Panc1 (cell line): ENCODE measurements at regions not wholly inside any gene's neighbourhood (a gene's known extent, or its start where the extent isn't known, plus 50 kb on each side); places are given as distances from the start of the nearest gene placed in this dataset.

Source experiments
- ATAC-seq: fragments of 200-7000 bp; cut with Tn5 transposase; 2 replicates; pipeline ENCODE4 v1.9.1; 2020; ENCODE audit warnings: mild to moderate bottlenecking, moderate library complexity
- BruUV-seq: library from RNA; stranded (reverse); fragments of 400-500 nt; replicated peaks from 2 replicates; lab custom pipeline; 2021; lab: Mats Ljungman, UMichigan
- CTCF ChIA-PET: fragments of 300-600 bp; sonication (Branson Sonifier 250); formaldehyde crosslinking; loops from one replicate; lab custom pipeline; 2022; ENCODE audit warnings: antibody characterized with exemption; lab: Charles Lee
- POLR2A ChIA-PET: fragments of 300-600 bp; sonication (Branson Sonifier 250); formaldehyde crosslinking; loops from one replicate; lab custom pipeline; 2022; ENCODE audit warnings: antibody characterized with exemption; lab: Charles Lee
- DNase-seq: peaks from one replicate; pipeline ENCODE4 v3.0.0-alpha.2; 2010; ENCODE audit warnings: low read depth, low spot score
- H3K27ac ChIP-seq: 2 replicates; pipeline ENCODE4 v1.5.1; 2011; ENCODE audit warnings: mild to moderate bottlenecking, low read length, inconsistent platforms
- H3K27me3 ChIP-seq: fragments of 200-500 bp; sonication (Bioruptor generic); 2 replicates; pipeline ENCODE4 v1.6.0; 2014; ENCODE audit warnings: low read length, inconsistent platforms; ENCODE audit not compliant: control insufficient read depth, insufficient read depth
- H3K36me3 ChIP-seq: fragments of 200-500 bp; sonication (Bioruptor generic); 2 replicates; pipeline ENCODE4 v1.5.1; 2014; ENCODE audit warnings: inconsistent platforms, mild to moderate bottlenecking, low read length, moderate library complexity; ENCODE audit not compliant: control insufficient read depth, insufficient read depth
- H3K4me1 ChIP-seq: 2 replicates; pipeline ENCODE4 v1.5.1; 2011; ENCODE audit warnings: inconsistent platforms, mild to moderate bottlenecking, low read length, moderate library complexity; ENCODE audit not compliant: control insufficient read depth, insufficient read depth
- H3K4me3 ChIP-seq, 2 experiments: 2 replicates each; pipeline ENCODE4 v1.5.1; 2011 to 2012; ENCODE audit warnings: low read depth in 2 of 2, low read length in 2 of 2, mild to moderate bottlenecking in 2 of 2, inconsistent platforms in 1 of 2, moderate library complexity in 1 of 2
- H3K9me3 ChIP-seq: fragments of 200-500 bp; sonication (Bioruptor generic); 2 replicates; pipeline ENCODE4 v1.5.1; 2014; ENCODE audit warnings: low read depth, mild to moderate bottlenecking, inconsistent platforms, low read length, moderate library complexity; ENCODE audit not compliant: control insufficient read depth, insufficient read depth
- POLR2AphosphoS5 ChIP-seq: IDR thresholded peaks from 2 replicates; pipeline ENCODE4 v1.6.1; 2012; ENCODE audit warnings: mild to moderate bottlenecking, low read depth, low read length, moderate library complexity
- SIN3A ChIP-seq: IDR thresholded peaks from 2 replicates; pipeline ENCODE4 v1.6.1; 2012; ENCODE audit warnings: low read depth, mild to moderate bottlenecking, low read length, moderate library complexity, borderline replicate concordance; ENCODE audit not compliant: insufficient read depth
- TCF7L2 ChIP-seq: IDR thresholded peaks from 2 replicates; pipeline ENCODE4 v1.6.1; 2011; ENCODE audit warnings: mild to moderate bottlenecking, low read depth, low read length, inconsistent platforms
- in situ Hi-C: cut with HindIII; loops from 2 replicates; pipeline ENCODE4 v1.10.0; 2016; ENCODE audit warnings: low sequenced_read_pairs, low pct_unique_long_range_greater_than_20kb
- intact Hi-C: fragments of 100-400 bp; cut with micrococcal nuclease; formaldehyde crosslinking; loops from one replicate; pipeline ENCODE4 v1.10.0; 2022; ENCODE audit not compliant: unreplicated experiment
- TF ChIP-seq, protein P1 (sequence below), 2 experiments: IDR thresholded peaks; 2 replicates each; pipeline ENCODE4 v1.6.1; 2011 to 2012; ENCODE audit warnings: low read depth in 2 of 2, control low read depth in 1 of 2, low read length in 1 of 2, mild to moderate bottlenecking in 1 of 2, moderate library complexity in 1 of 2; ENCODE audit not compliant: insufficient read depth in 1 of 2
- TF ChIP-seq, protein P2 (sequence below): fragments of 450-650 bp; IDR thresholded peaks from 2 replicates; pipeline ENCODE4 v1.5.1; 2017; ENCODE audit warnings: mild to moderate bottlenecking

- no peaks in the 10 kb centered on the region for H3K27me3 ChIP-seq
- H3K4me3 ChIP-seq = no peak overlapping the region
- ATAC-seq = no peak
- in situ Hi-C loops (no loop called here), intact Hi-C loops (no loop called here)
- H3K27ac ChIP-seq = no peak overlapping the region
- BruUV-seq = no TSS peak
- ChIA-PET CTCF (no interaction called here), POLR2A (no interaction called here)
- DNase-seq = no peak
- no peaks in the 10 kb centered on the region for H3K36me3 ChIP-seq
- no peaks in the 10 kb centered on the region for H3K9me3 ChIP-seq
- H3K4me1 ChIP-seq = no peaks in the 10 kb centered on the region
- TF ChIP-seq, protein P1, sequence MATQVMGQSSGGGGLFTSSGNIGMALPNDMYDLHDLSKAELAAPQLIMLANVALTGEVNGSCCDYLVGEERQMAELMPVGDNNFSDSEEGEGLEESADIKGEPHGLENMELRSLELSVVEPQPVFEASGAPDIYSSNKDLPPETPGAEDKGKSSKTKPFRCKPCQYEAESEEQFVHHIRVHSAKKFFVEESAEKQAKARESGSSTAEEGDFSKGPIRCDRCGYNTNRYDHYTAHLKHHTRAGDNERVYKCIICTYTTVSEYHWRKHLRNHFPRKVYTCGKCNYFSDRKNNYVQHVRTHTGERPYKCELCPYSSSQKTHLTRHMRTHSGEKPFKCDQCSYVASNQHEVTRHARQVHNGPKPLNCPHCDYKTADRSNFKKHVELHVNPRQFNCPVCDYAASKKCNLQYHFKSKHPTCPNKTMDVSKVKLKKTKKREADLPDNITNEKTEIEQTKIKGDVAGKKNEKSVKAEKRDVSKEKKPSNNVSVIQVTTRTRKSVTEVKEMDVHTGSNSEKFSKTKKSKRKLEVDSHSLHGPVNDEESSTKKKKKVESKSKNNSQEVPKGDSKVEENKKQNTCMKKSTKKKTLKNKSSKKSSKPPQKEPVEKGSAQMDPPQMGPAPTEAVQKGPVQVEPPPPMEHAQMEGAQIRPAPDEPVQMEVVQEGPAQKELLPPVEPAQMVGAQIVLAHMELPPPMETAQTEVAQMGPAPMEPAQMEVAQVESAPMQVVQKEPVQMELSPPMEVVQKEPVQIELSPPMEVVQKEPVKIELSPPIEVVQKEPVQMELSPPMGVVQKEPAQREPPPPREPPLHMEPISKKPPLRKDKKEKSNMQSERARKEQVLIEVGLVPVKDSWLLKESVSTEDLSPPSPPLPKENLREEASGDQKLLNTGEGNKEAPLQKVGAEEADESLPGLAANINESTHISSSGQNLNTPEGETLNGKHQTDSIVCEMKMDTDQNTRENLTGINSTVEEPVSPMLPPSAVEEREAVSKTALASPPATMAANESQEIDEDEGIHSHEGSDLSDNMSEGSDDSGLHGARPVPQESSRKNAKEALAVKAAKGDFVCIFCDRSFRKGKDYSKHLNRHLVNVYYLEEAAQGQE (IDR thresholded peaks at IDR 0.05; ENCODE audit: insufficient read depth in 1 of 2, low read depth in 2 of 2, low read length in 1 of 2) = no peak
- TF ChIP-seq SIN3A = no peak
- TF ChIP-seq TCF7L2 = no peak
- TF ChIP-seq, protein P2, sequence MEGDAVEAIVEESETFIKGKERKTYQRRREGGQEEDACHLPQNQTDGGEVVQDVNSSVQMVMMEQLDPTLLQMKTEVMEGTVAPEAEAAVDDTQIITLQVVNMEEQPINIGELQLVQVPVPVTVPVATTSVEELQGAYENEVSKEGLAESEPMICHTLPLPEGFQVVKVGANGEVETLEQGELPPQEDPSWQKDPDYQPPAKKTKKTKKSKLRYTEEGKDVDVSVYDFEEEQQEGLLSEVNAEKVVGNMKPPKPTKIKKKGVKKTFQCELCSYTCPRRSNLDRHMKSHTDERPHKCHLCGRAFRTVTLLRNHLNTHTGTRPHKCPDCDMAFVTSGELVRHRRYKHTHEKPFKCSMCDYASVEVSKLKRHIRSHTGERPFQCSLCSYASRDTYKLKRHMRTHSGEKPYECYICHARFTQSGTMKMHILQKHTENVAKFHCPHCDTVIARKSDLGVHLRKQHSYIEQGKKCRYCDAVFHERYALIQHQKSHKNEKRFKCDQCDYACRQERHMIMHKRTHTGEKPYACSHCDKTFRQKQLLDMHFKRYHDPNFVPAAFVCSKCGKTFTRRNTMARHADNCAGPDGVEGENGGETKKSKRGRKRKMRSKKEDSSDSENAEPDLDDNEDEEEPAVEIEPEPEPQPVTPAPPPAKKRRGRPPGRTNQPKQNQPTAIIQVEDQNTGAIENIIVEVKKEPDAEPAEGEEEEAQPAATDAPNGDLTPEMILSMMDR = no peak
- TF ChIP-seq POLR2AphosphoS5 = no peak
Measured at GRCh38 chr18:43420091-43420490, 142.8 kb upstream of the SYT4 start.

DNA sequence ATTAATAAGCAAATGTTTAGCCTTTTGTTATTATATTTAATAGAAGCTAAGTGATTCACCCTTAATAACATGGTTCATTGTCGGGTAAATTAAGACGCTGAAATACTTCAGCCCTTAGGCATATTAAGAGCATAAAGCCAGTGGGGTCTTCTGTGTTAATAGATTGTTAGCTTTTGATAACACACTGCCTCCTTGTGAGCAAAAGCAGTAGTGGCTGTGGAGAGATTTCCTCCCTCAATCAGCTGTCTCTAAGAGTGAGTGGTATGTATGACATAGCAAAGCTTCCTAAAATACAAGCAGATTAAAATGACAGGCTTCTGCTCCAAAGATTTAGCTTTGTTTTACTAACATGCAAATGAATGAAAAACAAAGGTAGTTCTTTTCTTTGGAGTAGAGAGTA is 143.7 kb upstream of the SYT4 start:
- Histone ChIP-seq H3K36me3 (no peaks in the 10 kb centered on the region), H3K4me3 (no peak overlapping the region), H3K9me3 (no peaks in the 10 kb centered on the region), H3K27ac (no peak overlapping the region), H3K27me3 (no peaks in the 10 kb centered on the region), H3K4me1 (no peaks in the 10 kb centered on the region)
- no TSS peak for BruUV-seq
- DNase-seq (no peak), ATAC-seq (no peak)
- CTCF ChIA-PET = no interaction called here
- intact Hi-C loops = no loop called here
- POLR2A ChIA-PET = no interaction called here
- no peak for TF ChIP-seq SIN3A
- TF ChIP-seq, protein P2 = no peak
- in situ Hi-C loops = no loop called here

GRCh38 chr18:43422518-43422917 is 145.2 kb upstream of the SYT4 start:
- H3K36me3 ChIP-seq = no peaks in the 10 kb centered on the region
- intact Hi-C loops = no loop called here
- no peak for DNase-seq
- POLR2A ChIA-PET = no interaction called here
- H3K27ac ChIP-seq = no peak overlapping the region
- in situ Hi-C loops = no loop called here
- no TSS peak for BruUV-seq
- no peaks in the 10 kb centered on the region for H3K27me3 ChIP-seq
- no peaks in the 10 kb centered on the region for H3K4me1 ChIP-seq
- no peak overlapping the region for H3K4me3 ChIP-seq
- no peak for ATAC-seq
- no peak for TF ChIP-seq POLR2AphosphoS5
- no peaks in the 10 kb centered on the region for H3K9me3 ChIP-seq
- CTCF ChIA-PET = no interaction called here
